ENCODE measurements at regions not wholly inside any gene's neighbourhood (a gene's known extent, or its start where the extent isn't known, plus 50 kb on each side); places are given as distances from the start of the nearest gene placed in this dataset.

DNA sequence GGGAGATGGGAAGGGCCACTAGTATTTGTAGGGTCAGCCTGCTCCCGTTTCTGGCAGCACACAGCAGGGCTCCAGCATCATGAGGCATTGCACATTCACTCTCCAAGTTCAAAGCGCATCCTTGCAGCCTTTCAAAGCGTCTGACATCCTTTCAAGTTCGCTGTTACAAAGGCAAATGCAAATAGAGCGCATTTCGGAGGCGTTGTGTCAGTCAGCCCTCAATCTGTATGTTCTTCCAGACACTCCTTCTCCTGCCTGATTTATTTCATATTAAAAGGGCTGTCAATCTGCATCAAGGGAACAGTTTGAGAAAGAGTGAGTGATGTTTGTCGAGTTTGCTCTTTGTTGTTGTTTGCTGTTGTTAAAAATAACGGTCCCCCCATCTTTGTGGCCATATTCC is 188.5 kb downstream of the SNX10 start:
- no peak for TF ChIP-seq POLR2A (IDR thresholded peaks at IDR 0.05)
- TF ChIP-seq, protein P1, sequence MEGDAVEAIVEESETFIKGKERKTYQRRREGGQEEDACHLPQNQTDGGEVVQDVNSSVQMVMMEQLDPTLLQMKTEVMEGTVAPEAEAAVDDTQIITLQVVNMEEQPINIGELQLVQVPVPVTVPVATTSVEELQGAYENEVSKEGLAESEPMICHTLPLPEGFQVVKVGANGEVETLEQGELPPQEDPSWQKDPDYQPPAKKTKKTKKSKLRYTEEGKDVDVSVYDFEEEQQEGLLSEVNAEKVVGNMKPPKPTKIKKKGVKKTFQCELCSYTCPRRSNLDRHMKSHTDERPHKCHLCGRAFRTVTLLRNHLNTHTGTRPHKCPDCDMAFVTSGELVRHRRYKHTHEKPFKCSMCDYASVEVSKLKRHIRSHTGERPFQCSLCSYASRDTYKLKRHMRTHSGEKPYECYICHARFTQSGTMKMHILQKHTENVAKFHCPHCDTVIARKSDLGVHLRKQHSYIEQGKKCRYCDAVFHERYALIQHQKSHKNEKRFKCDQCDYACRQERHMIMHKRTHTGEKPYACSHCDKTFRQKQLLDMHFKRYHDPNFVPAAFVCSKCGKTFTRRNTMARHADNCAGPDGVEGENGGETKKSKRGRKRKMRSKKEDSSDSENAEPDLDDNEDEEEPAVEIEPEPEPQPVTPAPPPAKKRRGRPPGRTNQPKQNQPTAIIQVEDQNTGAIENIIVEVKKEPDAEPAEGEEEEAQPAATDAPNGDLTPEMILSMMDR (IDR thresholded peaks at IDR 0.05): no peak
